ENCODE measurements at regions not wholly inside any gene's neighbourhood (a gene's known extent, or its start where the extent isn't known, plus 50 kb on each side); places are given as distances from the start of the nearest gene placed in this dataset.

- no peak for DNase-seq (ENCODE audit: low spot score)
These were observed 67.6 kb upstream of the SLC22A23 start for GRCh38 chr6:3524456-3524855.

DNA sequence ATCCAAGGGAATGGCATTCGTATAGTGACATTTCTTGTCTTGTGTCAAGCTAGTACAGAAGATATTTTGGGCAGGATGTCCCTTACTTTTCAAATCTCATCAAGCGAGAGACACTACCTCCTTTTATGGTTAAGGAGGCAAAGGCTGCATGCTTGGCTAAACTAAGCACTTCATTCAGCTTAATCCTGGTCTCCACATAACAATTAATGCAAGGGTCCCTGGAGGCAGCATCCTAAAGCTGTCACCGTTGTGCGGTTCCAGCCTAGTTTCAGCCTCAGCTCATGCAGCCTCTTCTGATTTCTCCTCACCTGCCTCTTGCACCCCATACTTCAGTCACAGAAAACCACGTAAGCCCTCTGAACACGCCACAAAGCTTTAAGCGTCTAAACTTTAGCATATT is 67.1 kb upstream of the SLC22A23 start:
- DNase-seq (ENCODE audit: low spot score), result no peak

DNA sequence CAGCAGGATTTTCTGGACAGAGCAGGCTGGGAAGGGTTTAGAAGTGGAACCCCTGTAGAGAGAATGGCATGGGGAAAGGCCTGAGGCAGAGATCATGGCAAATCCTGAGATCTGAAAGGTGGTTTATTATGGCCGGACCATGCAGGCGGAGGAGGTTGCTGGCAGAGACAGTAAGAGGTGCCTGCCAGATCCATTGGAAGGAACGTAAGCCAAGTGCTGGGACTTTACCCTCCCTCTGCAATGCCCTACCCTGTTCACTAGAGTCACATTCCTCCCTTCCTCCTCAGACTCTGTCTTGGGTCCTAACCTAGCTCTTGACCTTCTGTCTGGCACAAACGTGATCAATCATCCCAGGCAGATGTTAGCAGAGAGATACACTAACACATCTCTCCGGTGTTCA is 66.4 kb upstream of the SLC22A23 start:
- no peak for DNase-seq (ENCODE audit: low spot score)

- no peak for DNase-seq (ENCODE audit: low spot score)
These were observed 65.9 kb upstream of the SLC22A23 start for GRCh38 chr6:3522561-3523260.

GRCh38 chr6:3520281-3521230 is 63.7 kb upstream of the SLC22A23 start:
- no peak for DNase-seq (ENCODE audit: low spot score)

DNA sequence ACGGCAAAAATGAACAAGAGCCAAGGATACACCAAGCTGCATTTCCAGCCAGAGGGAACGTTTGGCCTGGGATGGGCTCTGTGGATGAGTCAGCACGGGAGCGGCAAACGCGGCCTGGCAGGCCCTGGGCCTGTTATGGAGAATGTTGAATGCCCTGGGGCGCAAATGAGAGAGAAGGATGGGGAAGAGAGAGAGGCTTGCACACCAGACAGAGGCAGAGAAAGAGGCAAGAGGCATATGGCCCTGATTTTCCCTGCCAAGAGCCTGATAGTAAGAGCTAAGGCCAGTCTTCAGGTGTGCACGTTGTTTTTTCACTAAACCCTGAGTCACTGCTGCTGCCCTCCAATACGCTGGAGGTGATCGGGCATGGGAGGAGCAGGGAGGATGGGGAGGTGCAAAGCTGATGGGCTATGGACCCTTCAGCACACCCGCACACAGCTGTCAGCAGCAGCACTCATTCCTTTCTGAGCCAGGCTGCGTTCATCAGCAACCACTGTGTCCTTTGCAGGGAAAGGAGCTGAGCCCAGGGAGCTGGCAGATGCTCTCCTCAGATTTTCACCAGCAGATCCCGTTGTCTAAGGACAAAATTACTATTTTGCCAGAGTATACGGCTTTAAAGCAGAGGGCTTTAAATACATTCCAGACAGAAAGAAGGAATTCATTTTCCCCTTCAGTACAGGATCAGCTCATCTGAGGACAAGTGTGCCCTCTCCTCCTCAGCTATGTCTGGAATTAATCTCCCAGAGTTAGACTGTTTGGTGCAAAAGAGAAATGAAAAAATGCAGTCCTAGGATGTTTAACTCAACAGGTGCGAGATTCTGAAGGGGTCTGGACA is 61.7 kb upstream of the SLC22A23 start:
- peak; percentile 60 for DNase-seq (ENCODE audit: low spot score)

GRCh38 chr6:3517350-3517749 is 60.5 kb upstream of the SLC22A23 start:
- no peak for DNase-seq (ENCODE audit: low spot score)

DNA sequence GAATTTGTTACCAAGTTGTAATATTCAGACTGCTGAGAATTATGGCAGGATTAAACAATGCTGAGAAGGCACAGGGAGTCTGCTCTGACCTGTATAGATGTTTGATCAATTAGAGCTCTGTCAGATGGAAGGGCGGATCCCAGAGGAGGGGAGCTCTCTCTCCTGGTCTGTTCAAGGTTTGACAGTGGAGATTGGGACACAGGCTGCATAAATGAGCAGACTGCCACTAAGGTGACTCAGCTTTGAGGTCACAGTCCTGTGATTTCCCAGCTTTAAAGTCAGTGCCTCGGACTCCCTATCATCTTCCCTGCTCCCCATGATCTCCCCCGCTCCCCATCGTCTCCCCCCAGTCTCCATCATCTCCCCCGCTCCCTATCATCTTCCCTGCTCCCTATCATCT is 59.2 kb upstream of the SLC22A23 start:
- DNase-seq (ENCODE audit: low spot score), result no peak

DNA sequence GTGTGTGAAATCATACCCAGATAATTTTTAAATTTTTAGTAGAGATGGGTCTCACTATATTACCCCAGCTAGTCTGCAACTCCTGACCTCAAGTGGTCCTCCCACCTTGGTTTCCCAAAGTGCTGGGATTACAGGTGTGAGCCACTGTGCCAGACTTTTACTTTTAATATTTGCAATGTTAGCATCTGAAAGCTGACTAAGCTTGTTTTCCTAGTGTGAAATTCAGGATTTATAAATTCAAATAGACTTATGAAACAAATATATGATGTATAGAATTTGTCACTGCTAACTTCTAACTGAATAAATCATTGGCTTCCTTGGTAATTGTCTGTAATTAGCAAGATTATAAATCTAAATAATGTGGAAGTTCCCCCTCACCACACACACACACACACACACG is 58.8 kb upstream of the SLC22A23 start:
- DNase-seq (ENCODE audit: low spot score), result no peak

DNA sequence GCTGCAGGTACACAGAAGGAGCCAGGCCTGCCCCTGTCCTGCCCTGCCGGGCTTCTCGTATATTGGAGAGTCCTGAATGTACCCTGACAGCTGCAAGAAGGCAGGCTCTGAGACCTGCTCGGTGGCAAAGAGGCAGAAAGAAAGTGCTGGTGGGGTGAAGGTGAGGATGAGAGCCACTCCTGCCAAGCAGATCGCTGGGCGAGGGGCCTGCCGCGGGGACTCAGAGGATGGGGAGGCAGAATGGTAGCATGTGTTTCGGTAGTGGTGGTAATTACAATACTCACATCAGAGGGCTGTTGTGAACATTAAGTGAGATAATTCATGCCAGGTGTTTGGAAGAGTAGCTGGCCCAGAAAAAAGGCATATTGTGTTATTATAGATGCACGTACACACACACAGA is 56.6 kb upstream of the SLC22A23 start:
- no peak for DNase-seq (ENCODE audit: low spot score)

DNA sequence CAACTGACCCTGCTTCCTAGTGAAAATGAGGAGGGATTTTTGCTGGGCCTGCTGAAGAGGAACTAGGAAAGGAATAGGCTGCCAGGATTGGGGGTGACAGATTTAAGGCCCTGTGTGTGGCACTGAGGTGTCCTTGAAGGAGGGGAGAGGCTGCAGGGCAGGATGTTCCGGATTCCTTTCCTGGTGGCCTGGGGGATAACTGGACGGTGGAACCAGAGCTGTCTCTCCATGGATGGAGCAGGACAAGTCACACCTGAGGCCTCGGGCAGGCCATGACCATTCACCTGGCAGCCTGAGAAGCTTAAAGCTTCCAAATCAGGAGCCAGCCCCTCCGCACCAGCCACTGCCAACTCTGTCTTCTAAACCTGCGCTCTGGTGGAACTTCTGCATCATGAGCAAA is 56.0 kb upstream of the SLC22A23 start:
- DNase-seq (ENCODE audit: low spot score), result no peak

DNA sequence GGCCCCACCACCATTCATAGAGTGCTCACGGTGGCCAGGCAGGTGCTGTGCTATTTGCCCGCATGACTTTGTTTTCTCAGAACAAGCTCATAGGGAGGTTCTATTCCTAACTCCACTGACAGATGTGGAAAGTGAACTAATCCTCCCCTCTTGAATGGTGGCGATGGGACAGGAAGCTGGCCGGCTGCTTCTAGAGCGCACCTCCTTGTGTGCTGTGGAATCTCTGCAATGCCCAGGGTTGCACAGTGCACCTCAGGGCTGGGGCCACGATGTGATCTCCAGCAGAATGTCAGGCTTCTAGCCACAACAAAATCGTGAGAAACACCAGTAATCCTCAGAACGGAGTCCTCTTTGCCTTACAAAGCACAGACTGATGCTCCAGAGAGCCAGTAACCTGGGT is 53.8 kb upstream of the SLC22A23 start:
- DNase-seq (ENCODE audit: low spot score), result no peak

- DNase-seq (ENCODE audit: low spot score), result no peak
These were observed 53.3 kb upstream of the SLC22A23 start for GRCh38 chr6:3510178-3510577.

DNA sequence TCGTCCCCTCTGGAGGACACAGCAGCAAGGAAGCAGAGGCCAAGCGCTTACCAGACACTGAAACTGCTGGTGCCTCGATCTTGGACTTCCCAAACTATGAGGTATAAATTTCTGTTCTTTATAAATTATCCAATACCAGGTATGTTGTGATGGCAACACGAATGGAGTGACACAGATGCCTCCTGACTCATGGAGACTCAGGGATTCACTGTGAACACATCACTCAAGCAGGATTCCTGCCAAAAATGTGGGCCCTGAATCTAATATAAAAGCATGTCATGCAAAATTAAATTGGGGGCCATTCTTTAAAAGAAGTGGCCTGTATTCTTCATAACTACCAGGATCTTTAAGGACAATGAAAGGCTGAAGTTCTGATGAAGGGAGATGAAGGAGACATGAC is 52.5 kb upstream of the SLC22A23 start:
- no peak for DNase-seq (ENCODE audit: low spot score)

DNA sequence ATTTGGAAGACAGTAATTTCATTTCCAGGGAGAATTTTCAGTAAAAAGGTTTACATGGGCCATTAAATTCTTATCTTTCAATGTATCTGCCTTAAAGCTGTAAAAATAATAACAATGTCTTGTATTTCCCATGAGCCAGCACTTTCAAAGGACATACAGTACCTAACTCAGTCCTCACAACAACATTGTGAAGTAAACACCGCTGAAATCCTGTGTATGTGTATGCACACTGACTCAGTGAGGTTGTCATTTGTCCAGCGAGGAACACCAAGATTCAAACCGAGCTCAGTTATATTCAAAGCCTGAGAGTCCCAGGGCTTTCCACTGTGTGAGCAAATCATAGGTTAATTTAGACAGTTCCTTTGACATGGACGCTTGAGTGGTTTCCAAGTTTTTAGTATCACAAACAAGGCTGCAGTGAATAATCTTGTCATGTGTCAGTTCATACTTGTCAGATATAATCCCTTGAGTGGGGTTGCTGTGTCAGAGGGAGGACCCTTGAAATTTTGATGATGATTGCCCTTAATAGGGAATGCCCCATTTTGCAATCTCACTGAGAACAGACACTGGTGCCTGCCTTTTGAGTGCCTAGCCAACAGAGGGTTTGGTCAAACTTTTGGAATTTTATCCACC is 50.0 kb upstream of the SLC22A23 start:
- no peak for DNase-seq (ENCODE audit: low spot score)

Data from ecto neural progenitor cell (in vitro differentiated cells).